Neural cell (in vitro differentiated cells): ENCODE measurements at regions not wholly inside any gene's neighbourhood (a gene's known extent, or its start where the extent isn't known, plus 50 kb on each side); places are given as distances from the start of the nearest gene placed in this dataset.

Source experiments
- H2AFZ ChIP-seq: fragments of 200-600, 300-800 bp; sonication (generic), shearing (Covaris generic); 2 replicates; pipeline ENCODE4 v1.6.0; 2014; ENCODE audit warnings: low read depth, mild to moderate bottlenecking, antibody characterized with exemption, low read length, moderate library complexity
- H3F3A ChIP-seq: fragments of 200-600 bp; shearing (Covaris generic); 2 replicates; pipeline ENCODE4 v1.6.1; 2016; ENCODE audit warnings: mild to moderate bottlenecking, moderate library complexity, mixed read lengths, antibody characterized with exemption, low read length; ENCODE audit not compliant: insufficient read depth, poor library complexity, severe bottlenecking
- H3K27ac ChIP-seq: fragments of 200-600, 300-800 bp; sonication (generic), shearing (Covaris generic); 2 replicates; pipeline ENCODE4 v1.5.1; 2014; ENCODE audit warnings: mild to moderate bottlenecking, low read length, moderate library complexity
- H3K27me3 ChIP-seq: fragments of 300-800, 200-600 bp; sonication (generic), shearing (Covaris generic); 2 replicates; pipeline ENCODE4 v1.6.0; 2014; ENCODE audit warnings: mild to moderate bottlenecking, low read depth, low read length, moderate library complexity; ENCODE audit not compliant: insufficient read depth
- H3K36me3 ChIP-seq: fragments of 300-800, 200-600 bp; sonication (generic), shearing (Covaris generic); 2 replicates; pipeline ENCODE4 v1.5.1; 2014; ENCODE audit warnings: mild to moderate bottlenecking, antibody characterized with exemption, low read length, moderate library complexity; ENCODE audit not compliant: insufficient read depth
- H3K4me2 ChIP-seq: fragments of 300-800, 200-600 bp; sonication (generic), shearing (Covaris generic); 2 replicates; pipeline ENCODE4 v1.6.0; 2014; ENCODE audit warnings: mild to moderate bottlenecking, low read length
- H3K4me3 ChIP-seq: fragments of 300-800, 200-600 bp; sonication (generic), shearing (Covaris generic); 2 replicates; pipeline ENCODE4 v1.5.1; 2014; ENCODE audit warnings: mild to moderate bottlenecking, low read length, moderate library complexity
- H3K79me2 ChIP-seq: fragments of 200-600 bp; shearing (Covaris generic); replicated peaks from 2 replicates; pipeline ENCODE4 v1.6.0; 2014; ENCODE audit warnings: mild to moderate bottlenecking, low read length, moderate library complexity; ENCODE audit not compliant: insufficient read depth
- H3K9ac ChIP-seq: fragments of 300-800, 200-600 bp; sonication (generic), shearing (Covaris generic); 2 replicates; pipeline ENCODE4 v1.6.1; 2016; ENCODE audit warnings: mild to moderate bottlenecking, low read length, mixed read lengths
- H3K9me2 ChIP-seq: fragments of 200-600 bp; shearing (Covaris generic); 2 replicates; pipeline ENCODE4 v1.6.1; 2016; ENCODE audit warnings: mild to moderate bottlenecking, low read length, mixed read lengths; ENCODE audit not compliant: insufficient read depth
- H3K9me3 ChIP-seq: fragments of 200-600, 300-800 bp; sonication (generic), shearing (Covaris generic); 2 replicates; pipeline ENCODE4 v1.6.1; 2016; ENCODE audit warnings: mild to moderate bottlenecking, mixed run types, low read length, moderate library complexity, mixed read lengths
- H4K20me1 ChIP-seq: fragments of 200-600 bp; shearing (Covaris generic); 2 replicates; pipeline ENCODE4 v1.6.1; 2016; ENCODE audit warnings: mild to moderate bottlenecking, mixed run types; ENCODE audit not compliant: insufficient read depth
- CTCF ChIP-seq: fragments of 450-650 bp; IDR thresholded peaks from 2 replicates; pipeline ENCODE4 v1.5.1; 2014; ENCODE audit warnings: antibody characterized with exemption, mild to moderate bottlenecking, moderate library complexity; ENCODE audit not compliant: poor library complexity, severe bottlenecking
- EP300 ChIP-seq: fragments of 450-650 bp; conservative IDR thresholded peaks from 2 replicates; pipeline ENCODE4 v1.6.1; 2014; ENCODE audit warnings: antibody characterized with exemption, mild to moderate bottlenecking, moderate library complexity; ENCODE audit not compliant: poor library complexity, severe bottlenecking
- EZH2 ChIP-seq: fragments of 200-600, 300-800 bp; shearing (Covaris generic), sonication (generic); IDR thresholded peaks from 2 replicates; pipeline ENCODE4 v1.6.1; 2014; ENCODE audit warnings: antibody characterized with exemption, low read length, borderline replicate concordance, mild to moderate bottlenecking; ENCODE audit not compliant: insufficient read depth, poor library complexity, severe bottlenecking
- MXI1 ChIP-seq: fragments of 450-650 bp; conservative IDR thresholded peaks from 2 replicates; pipeline ENCODE4 v1.6.1; 2014; ENCODE audit warnings: antibody characterized with exemption, mild to moderate bottlenecking; ENCODE audit not compliant: poor library complexity, severe bottlenecking
- POLR2AphosphoS5 ChIP-seq: IDR thresholded peaks from 2 replicates; pipeline ENCODE4 v1.6.1; 2012
- RAD21 ChIP-seq: fragments of 450-650 bp; conservative IDR thresholded peaks from 2 replicates; pipeline ENCODE4 v1.6.1; 2014; ENCODE audit warnings: antibody characterized with exemption, mild to moderate bottlenecking, moderate library complexity
- REST ChIP-seq: IDR thresholded peaks from 2 replicates; pipeline ENCODE4 v1.6.1; 2012; ENCODE audit warnings: borderline replicate concordance
- SMC3 ChIP-seq: fragments of 450-650 bp; conservative IDR thresholded peaks from 2 replicates; pipeline ENCODE4 v1.6.1; 2014; ENCODE audit warnings: antibody characterized with exemption, mild to moderate bottlenecking, moderate library complexity; ENCODE audit not compliant: poor library complexity
- TAF1 ChIP-seq: IDR thresholded peaks from 2 replicates; pipeline ENCODE4 v1.6.1; 2012; ENCODE audit warnings: low read depth

GRCh38 chr4:20432088-20432487 is 180.4 kb downstream of the SLIT2 start:
- Histone ChIP-seq H3F3A (no peaks in the 10 kb centered on the region), H3K27me3 (peaks cover 36% of the 10 kb centered on the region), H3K4me3 (no peak overlapping the region), H3K9ac (no peak overlapping the region), H3K9me2 (no peaks in the 10 kb centered on the region), H2AFZ (no peak overlapping the region), H3K9me3 (no peaks in the 10 kb centered on the region), H4K20me1 (no peaks in the 10 kb centered on the region), H3K27ac (no peak overlapping the region), H3K79me2 (peaks cover 2% of the 10 kb centered on the region), H3K4me2 (no peak overlapping the region), H3K36me3 (no peaks in the 10 kb centered on the region)
- TF ChIP-seq SMC3 (no peak), POLR2AphosphoS5 (no peak), EP300 (no peak), RAD21 (no peak), MXI1 (no peak), TAF1 (no peak), EZH2 (no peak), CTCF (no peak), REST (no peak)

- Histone ChIP-seq H3K4me3 (no peak overlapping the region), H3K27ac (no peak overlapping the region), H3K9me3 (no peaks in the 10 kb centered on the region), H3K4me2 (no peak overlapping the region), H3K9me2 (no peaks in the 10 kb centered on the region), H3F3A (no peaks in the 10 kb centered on the region), H3K79me2 (peaks cover 2% of the 10 kb centered on the region), H3K27me3 (peaks cover 32% of the 10 kb centered on the region), H3K36me3 (no peaks in the 10 kb centered on the region), H4K20me1 (no peaks in the 10 kb centered on the region), H3K9ac (no peak overlapping the region), H2AFZ (no peak overlapping the region)
- TF ChIP-seq REST (no peak), EZH2 (no peak), POLR2AphosphoS5 (no peak), EP300 (no peak), MXI1 (no peak), RAD21 (no peak), TAF1 (no peak), CTCF (no peak), SMC3 (no peak)
These were observed 181.5 kb downstream of the SLIT2 start for GRCh38 chr4:20433097-20433705.
